NB4 (cell line): ENCODE measurements at regions not wholly inside any gene's neighbourhood (a gene's known extent, or its start where the extent isn't known, plus 50 kb on each side); places are given as distances from the start of the nearest gene placed in this dataset.

ENCODE experiments used
- CTCF ChIP-seq: IDR thresholded peaks from one replicate; pipeline ENCODE4 v1.5.1; 2012; ENCODE audit warnings: low read depth, low read length
- MAX ChIP-seq: IDR thresholded peaks from 2 replicates; pipeline ENCODE4 v1.6.1; 2011; ENCODE audit warnings: low read depth, low read length
- POLR2A ChIP-seq: IDR thresholded peaks from 2 replicates; pipeline ENCODE4 v1.6.1; 2011; ENCODE audit warnings: mild to moderate bottlenecking; ENCODE audit not compliant: insufficient read length; ENCODE audit errors: extremely low read depth

GRCh38 chr11:95445746-95446333, 214.8 kb upstream of the SESN3 start:
- no peak for TF ChIP-seq CTCF
- TF ChIP-seq POLR2A, result no peak
- TF ChIP-seq MAX, result no peak
